Ecto neural progenitor cell (in vitro differentiated cells): ENCODE measurements at regions not wholly inside any gene's neighbourhood (a gene's known extent, or its start where the extent isn't known, plus 50 kb on each side); places are given as distances from the start of the nearest gene placed in this dataset.
"Not testable (repeated sequence)": the region's sequence is repeated elsewhere in the genome, so short reads cannot be mapped to it uniquely, and the experiment has no call there.

ENCODE experiments used
- DNase-seq: peaks from one replicate; pipeline ENCODE4 v3.0.0-alpha.2; 2018; ENCODE audit warnings: low spot score

GRCh38 chr16:32116533-32116932 lies 136.6 kb upstream of the TP53TG3D start:
- not testable (repeated sequence) for DNase-seq

DNA sequence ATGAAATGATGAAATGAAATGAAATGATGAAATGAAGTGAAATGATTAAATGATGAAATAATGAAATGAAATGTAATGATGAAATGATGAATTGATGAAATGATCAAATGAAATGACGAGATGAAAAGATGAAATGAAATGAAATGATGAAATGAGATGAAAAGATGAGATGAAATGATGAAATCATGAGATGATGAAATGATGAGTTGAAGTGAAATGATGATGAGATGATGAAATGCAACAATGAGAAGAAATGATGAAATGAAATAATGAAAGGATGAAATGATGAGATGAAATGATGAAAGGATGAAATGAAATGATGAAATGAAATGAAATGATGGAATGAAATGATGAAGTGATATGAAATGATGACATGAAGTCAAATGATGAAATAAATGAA lies 132.7 kb upstream of the TP53TG3D start:
- DNase-seq, result not testable (repeated sequence)

- not testable (repeated sequence) for DNase-seq
These were observed 132.3 kb upstream of the TP53TG3D start for GRCh38 chr16:32120779-32121178.

DNA sequence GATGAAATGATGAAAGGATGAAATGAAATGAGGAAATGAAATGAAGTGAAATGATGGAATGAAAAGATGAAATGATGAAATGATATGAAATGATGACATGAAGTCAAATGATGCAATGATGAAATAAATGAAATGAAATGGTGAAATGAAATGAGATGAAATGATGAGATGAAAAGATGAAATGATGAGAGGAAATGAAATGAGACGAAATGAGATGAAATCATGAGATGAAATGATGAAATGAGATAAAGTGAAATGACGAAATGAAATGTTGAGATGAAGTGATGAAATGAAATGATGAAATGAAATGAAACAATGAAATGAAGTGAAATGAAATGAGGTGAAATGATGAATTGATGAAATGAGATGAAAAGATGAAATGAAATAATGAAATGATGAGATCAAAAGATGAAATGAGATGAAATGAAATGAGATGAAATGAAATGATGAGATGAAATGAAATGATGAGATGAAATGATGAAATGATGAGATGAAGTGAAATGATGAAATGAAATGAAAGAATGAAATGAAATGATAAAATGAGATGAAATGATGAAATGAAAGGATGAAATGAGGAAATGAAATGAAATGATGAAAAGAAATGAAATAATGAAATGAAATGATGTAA lies 131.7 kb upstream of the TP53TG3D start:
- DNase-seq, result not testable (repeated sequence)

- not testable (repeated sequence) for DNase-seq
These were observed 100.7 kb upstream of the TP53TG3D start for GRCh38 chr16:32152434-32152833.

GRCh38 chr16:32187918-32188669 lies 65.0 kb upstream of the TP53TG3D start:
- not testable (repeated sequence) for DNase-seq

- not testable (repeated sequence) for DNase-seq
These were observed 50.5 kb upstream of the TP53TG3D start for GRCh38 chr16:32202585-32202984.
